ENCODE measurements at regions not wholly inside any gene's neighbourhood (a gene's known extent, or its start where the extent isn't known, plus 50 kb on each side); places are given as distances from the start of the nearest gene placed in this dataset.

GRCh38 chr17:63116228-63116627 is 150.2 kb downstream of the TANC2 start:
- Histone ChIP-seq H3K4me1 (ENCODE audit: control insufficient read depth, low read length) (no peaks in the 10 kb centered on the region), H3K4me3 (ENCODE audit: low read length) (no peak overlapping the region), H3K36me3 (ENCODE audit: control insufficient read depth, low read length) (no peaks in the 10 kb centered on the region), H3K4me2 (ENCODE audit: low read length) (no peak overlapping the region), H3F3A (ENCODE audit: control insufficient read depth, insufficient read depth) (no peaks in the 10 kb centered on the region), H3K9me3 (ENCODE audit: control insufficient read depth, insufficient read depth, low read length) (no peaks in the 10 kb centered on the region), H4K20me1 (ENCODE audit: control insufficient read depth, insufficient read depth, low read depth, low read length) (no peaks in the 10 kb centered on the region), H3K9me2 (replicated peaks; ENCODE audit: control insufficient read depth, low read length) (no peaks in the 10 kb centered on the region), H3K79me2 (ENCODE audit: control insufficient read depth, low read length) (no peaks in the 10 kb centered on the region), H3K27ac (ENCODE audit: low read depth, low read length) (no peak overlapping the region), H3K27me3 (ENCODE audit: control insufficient read depth, low read length) (peaks cover 2% of the 10 kb centered on the region; the same call in 1 of the 2 replicates)
- TF ChIP-seq CTCF (IDR thresholded peaks at IDR 0.05; ENCODE audit: low read depth, low read length, poor library complexity, severe bottlenecking) (no peak), EZH2phosphoT487 (IDR thresholded peaks at IDR 0.05; ENCODE audit: borderline replicate concordance, low read length) (no peak)

DNA sequence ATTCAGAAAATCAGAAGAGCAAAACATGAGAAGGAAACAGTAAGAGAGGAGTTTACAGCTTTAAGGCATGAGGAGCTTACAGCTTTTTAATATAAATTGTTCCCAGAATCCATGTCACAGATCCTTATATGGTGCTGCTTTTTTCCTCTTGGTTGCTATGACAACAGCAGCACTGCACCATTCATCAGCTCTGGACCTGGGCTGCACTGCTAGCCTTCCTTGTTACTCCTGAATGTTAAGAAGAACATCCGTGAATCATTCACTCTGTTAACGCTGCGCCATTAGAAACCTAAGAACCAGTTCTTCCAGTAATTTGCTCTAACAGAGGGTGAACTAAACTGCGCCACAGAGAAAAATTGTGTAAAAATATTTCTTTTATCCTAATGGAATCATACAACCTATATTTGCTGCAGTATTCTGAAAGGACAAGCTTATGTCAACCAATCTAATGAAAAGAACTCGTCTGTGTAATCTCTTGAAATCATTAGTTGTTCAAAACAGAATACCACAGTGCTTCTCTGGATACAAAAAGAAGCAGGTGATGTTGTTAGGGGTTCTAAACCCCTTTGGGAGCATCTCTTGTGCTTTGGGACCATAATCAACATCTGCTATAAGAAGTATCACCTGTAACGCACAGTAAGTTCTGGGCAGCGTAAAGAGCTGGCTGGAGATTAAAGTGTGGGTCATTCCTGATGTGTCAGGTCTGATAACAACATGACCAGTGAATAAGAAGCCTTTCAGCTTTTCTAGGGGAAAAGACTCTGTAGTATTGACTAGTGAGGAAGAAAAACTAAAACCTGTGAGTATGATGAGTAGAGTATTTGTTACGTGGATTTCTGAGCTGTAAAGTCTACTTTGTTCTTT is 151.2 kb downstream of the TANC2 start:
- Histone ChIP-seq H3K27ac (ENCODE audit: low read depth, low read length) (no peak overlapping the region), H3K4me2 (ENCODE audit: low read length) (no peak overlapping the region), H3K4me1 (ENCODE audit: control insufficient read depth, low read length) (no peaks in the 10 kb centered on the region), H3K27me3 (ENCODE audit: control insufficient read depth, low read length) (peaks cover 2% of the 10 kb centered on the region; the same call in 1 of the 2 replicates), H3K79me2 (ENCODE audit: control insufficient read depth, low read length) (no peaks in the 10 kb centered on the region), H3K9me3 (ENCODE audit: control insufficient read depth, insufficient read depth, low read length) (no peaks in the 10 kb centered on the region), H3F3A (ENCODE audit: control insufficient read depth, insufficient read depth) (no peaks in the 10 kb centered on the region), H3K4me3 (ENCODE audit: low read length) (no peak overlapping the region), H4K20me1 (ENCODE audit: control insufficient read depth, insufficient read depth, low read depth, low read length) (no peaks in the 10 kb centered on the region), H3K9me2 (replicated peaks; ENCODE audit: control insufficient read depth, low read length) (no peaks in the 10 kb centered on the region), H3K36me3 (ENCODE audit: control insufficient read depth, low read length) (no peaks in the 10 kb centered on the region)
- TF ChIP-seq CTCF (IDR thresholded peaks at IDR 0.05; ENCODE audit: low read depth, low read length, poor library complexity, severe bottlenecking) (no peak), EZH2phosphoT487 (IDR thresholded peaks at IDR 0.05; ENCODE audit: borderline replicate concordance, low read length) (no peak)

GRCh38 chr17:63120406-63120805 is 154.4 kb downstream of the TANC2 start:
- TF ChIP-seq EZH2phosphoT487 (IDR thresholded peaks at IDR 0.05; ENCODE audit: borderline replicate concordance, low read length) (no peak), CTCF (IDR thresholded peaks at IDR 0.05; ENCODE audit: low read depth, low read length, poor library complexity, severe bottlenecking) (no peak)
- H3K9me3 ChIP-seq (ENCODE audit: control insufficient read depth, insufficient read depth, low read length): no peaks in the 10 kb centered on the region
- H3K9me2 ChIP-seq (replicated peaks; ENCODE audit: control insufficient read depth, low read length): no peaks in the 10 kb centered on the region
- H3K4me1 ChIP-seq (ENCODE audit: control insufficient read depth, low read length): no peaks in the 10 kb centered on the region
- H3K27me3 ChIP-seq (ENCODE audit: control insufficient read depth, low read length): peaks cover 15% of the 10 kb centered on the region
- no peaks in the 10 kb centered on the region for H3F3A ChIP-seq (ENCODE audit: control insufficient read depth, insufficient read depth)
- no peaks in the 10 kb centered on the region for H3K79me2 ChIP-seq (ENCODE audit: control insufficient read depth, low read length)
- no peaks in the 10 kb centered on the region for H3K36me3 ChIP-seq (ENCODE audit: control insufficient read depth, low read length)
- H3K27ac ChIP-seq (ENCODE audit: low read depth, low read length): no peak overlapping the region
- H3K4me3 ChIP-seq (ENCODE audit: low read length): no peak overlapping the region
- H3K4me2 ChIP-seq (ENCODE audit: low read length): no peak overlapping the region
- H4K20me1 ChIP-seq (ENCODE audit: control insufficient read depth, insufficient read depth, low read depth, low read length): no peaks in the 10 kb centered on the region
